HEK293T (cell line): ENCODE measurements at regions not wholly inside any gene's neighbourhood (a gene's known extent, or its start where the extent isn't known, plus 50 kb on each side); places are given as distances from the start of the nearest gene placed in this dataset.
"Not testable (repeated sequence)": the region's sequence is repeated elsewhere in the genome, so short reads cannot be mapped to it uniquely, and the experiment has no call there.

Experiments
- BHLHE40 ChIP-seq: fragments of 450-650 bp; IDR thresholded peaks from 2 replicates; pipeline ENCODE4 v1.6.1; 2016; ENCODE audit warnings: mild to moderate bottlenecking, moderate library complexity, borderline replicate concordance
- HDGF ChIP-seq: fragments of 450-650 bp; IDR thresholded peaks from 2 replicates; pipeline ENCODE4 v1.6.1; 2017; ENCODE audit warnings: antibody characterized with exemption, borderline replicate concordance
- SP1 ChIP-seq: fragments of 450-650 bp; IDR thresholded peaks from 2 replicates; pipeline ENCODE4 v1.6.1; 2017
- SUZ12 ChIP-seq: fragments of 450-650 bp; IDR thresholded peaks from 2 replicates; pipeline ENCODE4 v1.6.1; 2016; ENCODE audit warnings: mild to moderate bottlenecking
- ZNF384 ChIP-seq: fragments of 450-650 bp; IDR thresholded peaks from 2 replicates; pipeline ENCODE4 v1.6.1; 2016

GRCh38 chr3:70450220-70450619, 137.8 kb upstream of the MDFIC2 start:
- not testable (repeated sequence) for TF ChIP-seq HDGF, SP1, ZNF384, SUZ12, BHLHE40
